ENCODE measurements at regions not wholly inside any gene's neighbourhood (a gene's known extent, or its start where the extent isn't known, plus 50 kb on each side); places are given as distances from the start of the nearest gene placed in this dataset.

DNA sequence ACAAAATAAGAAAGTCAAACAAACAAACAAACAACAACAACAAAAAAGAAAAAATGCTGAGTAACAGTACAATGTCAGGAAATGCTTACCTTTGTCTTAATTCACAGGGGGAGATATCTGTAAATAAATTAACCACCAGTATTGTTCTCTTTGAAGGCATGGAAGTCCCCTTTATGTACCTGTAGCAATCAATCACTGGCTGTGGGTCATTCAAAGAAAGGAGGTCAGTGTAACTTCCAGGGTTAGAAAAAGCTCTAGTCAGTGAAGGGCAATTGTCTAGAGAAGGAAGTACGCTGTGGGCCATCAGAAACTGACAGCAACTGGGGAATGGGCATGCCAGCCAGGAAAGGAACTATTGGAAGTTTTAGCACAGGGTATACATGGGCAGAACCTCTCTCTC is 121.5 kb upstream of the LUZP2 start:
- TF ChIP-seq EZH2phosphoT487 (IDR thresholded peaks at IDR 0.05; ENCODE audit: low read length) = no peak
- TF ChIP-seq, protein P1, sequence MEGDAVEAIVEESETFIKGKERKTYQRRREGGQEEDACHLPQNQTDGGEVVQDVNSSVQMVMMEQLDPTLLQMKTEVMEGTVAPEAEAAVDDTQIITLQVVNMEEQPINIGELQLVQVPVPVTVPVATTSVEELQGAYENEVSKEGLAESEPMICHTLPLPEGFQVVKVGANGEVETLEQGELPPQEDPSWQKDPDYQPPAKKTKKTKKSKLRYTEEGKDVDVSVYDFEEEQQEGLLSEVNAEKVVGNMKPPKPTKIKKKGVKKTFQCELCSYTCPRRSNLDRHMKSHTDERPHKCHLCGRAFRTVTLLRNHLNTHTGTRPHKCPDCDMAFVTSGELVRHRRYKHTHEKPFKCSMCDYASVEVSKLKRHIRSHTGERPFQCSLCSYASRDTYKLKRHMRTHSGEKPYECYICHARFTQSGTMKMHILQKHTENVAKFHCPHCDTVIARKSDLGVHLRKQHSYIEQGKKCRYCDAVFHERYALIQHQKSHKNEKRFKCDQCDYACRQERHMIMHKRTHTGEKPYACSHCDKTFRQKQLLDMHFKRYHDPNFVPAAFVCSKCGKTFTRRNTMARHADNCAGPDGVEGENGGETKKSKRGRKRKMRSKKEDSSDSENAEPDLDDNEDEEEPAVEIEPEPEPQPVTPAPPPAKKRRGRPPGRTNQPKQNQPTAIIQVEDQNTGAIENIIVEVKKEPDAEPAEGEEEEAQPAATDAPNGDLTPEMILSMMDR (IDR thresholded peaks at IDR 0.05; ENCODE audit: low read length) = no peak

Data from MM.1S (cell line).